Keratinocyte (primary cell): ENCODE measurements at regions not wholly inside any gene's neighbourhood (a gene's known extent, or its start where the extent isn't known, plus 50 kb on each side); places are given as distances from the start of the nearest gene placed in this dataset.

ENCODE experiments used
- EZH2 ChIP-seq: IDR thresholded peaks from one replicate; pipeline ENCODE4 v1.6.1; 2012; ENCODE audit warnings: inconsistent platforms, mild to moderate bottlenecking, low read length, moderate library complexity
- TF ChIP-seq, protein P1 (sequence below), 3 experiments: IDR thresholded peaks in 1 of 3; conservative IDR thresholded peaks in 1 of 3; optimal IDR thresholded peaks in 1 of 3; 2 replicates in 2 of 3; 3 replicates in 1 of 3; pipeline versions ENCODE3 to v1.5.1; 2011; ENCODE audit warnings: low read length in 3 of 3, mild to moderate bottlenecking in 3 of 3, moderate library complexity in 2 of 3, control low read depth in 1 of 3, inconsistent platforms in 1 of 3; ENCODE audit not compliant: insufficient read depth in 2 of 3; ENCODE audit errors: extremely low read depth in 1 of 3

DNA sequence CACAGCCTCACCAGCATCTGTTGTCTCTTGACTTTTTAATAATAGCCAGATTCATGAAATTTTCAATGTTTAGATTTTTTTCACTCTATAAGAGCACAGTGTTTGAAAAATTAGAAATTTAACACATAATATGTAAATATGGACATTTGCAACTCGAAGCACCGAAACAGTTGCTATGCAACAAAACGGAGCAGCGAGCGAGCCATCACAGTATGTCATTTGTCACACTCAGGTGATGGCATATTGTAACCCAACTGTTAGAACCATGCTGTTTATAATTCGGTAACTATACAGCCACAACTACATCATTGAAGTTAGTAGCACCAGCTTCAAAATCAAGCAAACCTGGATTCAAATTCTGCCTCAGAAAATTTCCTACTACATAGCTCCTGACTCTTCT is 410.8 kb downstream of the NPIPA8 start:
- TF ChIP-seq, protein P1, sequence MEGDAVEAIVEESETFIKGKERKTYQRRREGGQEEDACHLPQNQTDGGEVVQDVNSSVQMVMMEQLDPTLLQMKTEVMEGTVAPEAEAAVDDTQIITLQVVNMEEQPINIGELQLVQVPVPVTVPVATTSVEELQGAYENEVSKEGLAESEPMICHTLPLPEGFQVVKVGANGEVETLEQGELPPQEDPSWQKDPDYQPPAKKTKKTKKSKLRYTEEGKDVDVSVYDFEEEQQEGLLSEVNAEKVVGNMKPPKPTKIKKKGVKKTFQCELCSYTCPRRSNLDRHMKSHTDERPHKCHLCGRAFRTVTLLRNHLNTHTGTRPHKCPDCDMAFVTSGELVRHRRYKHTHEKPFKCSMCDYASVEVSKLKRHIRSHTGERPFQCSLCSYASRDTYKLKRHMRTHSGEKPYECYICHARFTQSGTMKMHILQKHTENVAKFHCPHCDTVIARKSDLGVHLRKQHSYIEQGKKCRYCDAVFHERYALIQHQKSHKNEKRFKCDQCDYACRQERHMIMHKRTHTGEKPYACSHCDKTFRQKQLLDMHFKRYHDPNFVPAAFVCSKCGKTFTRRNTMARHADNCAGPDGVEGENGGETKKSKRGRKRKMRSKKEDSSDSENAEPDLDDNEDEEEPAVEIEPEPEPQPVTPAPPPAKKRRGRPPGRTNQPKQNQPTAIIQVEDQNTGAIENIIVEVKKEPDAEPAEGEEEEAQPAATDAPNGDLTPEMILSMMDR (optimal IDR thresholded peaks at IDR 0.05 in 1 of 3, IDR thresholded peaks at IDR 0.05 in 1 of 3, conservative IDR thresholded peaks at IDR 0.05 in 1 of 3; ENCODE audit: extremely low read depth in 1 of 3, insufficient read depth in 2 of 3, low read length in 3 of 3) = no peak
- TF ChIP-seq EZH2 = no peak
